Kidney (tissue), 13 donors: ENCODE measurements at regions not wholly inside any gene's neighbourhood (a gene's known extent, or its start where the extent isn't known, plus 50 kb on each side); places are given as distances from the start of the nearest gene placed in this dataset.

Experiments used
- DNase-seq, 5 donors: peaks; one replicate each; pipeline ENCODE4 v3.0.0-alpha.2; 2013 to 2020
- FAIRE-seq: peaks from 2 replicates; lab custom pipeline; 2012; peaks lifted over from hg19 to GRCh38; lab: Jason Lieb, UNC
- H3K27ac ChIP-seq, 2 donors: one replicate each; pipeline ENCODE4 v1.7.0; 2013; ENCODE audit warnings: low read depth in 2 of 2, low read length in 2 of 2, inconsistent platforms in 1 of 2
- H3K27me3 ChIP-seq: one replicate; pipeline ENCODE4 v1.7.1; 2013; ENCODE audit warnings: low read length, inconsistent platforms; ENCODE audit not compliant: control insufficient read depth, insufficient read depth
- H3K36me3 ChIP-seq, 3 donors: one replicate each; pipeline versions ENCODE4 v1.7.0 to v1.7.1; 2013; ENCODE audit warnings: low read length in 3 of 3, control low read depth in 1 of 3, inconsistent platforms in 1 of 3; ENCODE audit not compliant: insufficient read depth in 3 of 3, control insufficient read depth in 2 of 3
- H3K4me1 ChIP-seq, 3 donors: one replicate each; pipeline versions ENCODE4 v1.7.0 to v1.7.1; 2013; ENCODE audit warnings: low read length in 3 of 3, inconsistent platforms in 1 of 3, low read depth in 1 of 3; ENCODE audit not compliant: control insufficient read depth in 2 of 3, insufficient read depth in 2 of 3
- H3K4me3 ChIP-seq, 3 donors: one replicate each; pipeline versions ENCODE4 v1.7.0 to v1.8.1; 2013; ENCODE audit warnings: low read length in 3 of 3, control low read depth in 1 of 3, inconsistent platforms in 1 of 3
- H3K9ac ChIP-seq, 3 donors: one replicate each; pipeline versions ENCODE4 v1.7.0 to v1.7.1; 2013; ENCODE audit warnings: low read length in 3 of 3, control low read depth in 1 of 3, inconsistent platforms in 1 of 3
- H3K9me3 ChIP-seq, 3 donors: one replicate each; pipeline versions ENCODE4 v1.7.0 to v1.7.1; 2013; ENCODE audit warnings: low read length in 3 of 3, control low read depth in 1 of 3, inconsistent platforms in 1 of 3; ENCODE audit not compliant: control insufficient read depth in 2 of 3, insufficient read depth in 1 of 3
- CTCF ChIP-seq: IDR thresholded peaks from 3 replicates; pipeline ENCODE4 v1.5.1; 2012; ENCODE audit warnings: mild to moderate bottlenecking, moderate library complexity, borderline replicate concordance; ENCODE audit not compliant: insufficient read depth; ENCODE audit errors: extremely low read depth
- intact Hi-C: fragments of 100-400 bp; cut with DNase I; formaldehyde crosslinking; loops from one replicate; pipeline ENCODE4 v1.11.1; 2022
- donor health status: control.
- donor health status: control.
- donor health status: control.
- donor health status: control.
- donor health status: control.
- donor health status: DM: yes; HTN: yes; CAD: no.
- donor health status: Normal renal cell carcinoma (clear cell type).

- no peak overlapping the region for H3K4me3 ChIP-seq
- no peak overlapping the region for H3K27ac ChIP-seq
- intact Hi-C loops, result no loop called here
- no peaks in the 10 kb centered on the region for H3K4me1 ChIP-seq
- H3K36me3 ChIP-seq, result no peaks in the 10 kb centered on the region
- no peak for DNase-seq
- no peak for TF ChIP-seq CTCF
- no peaks in the 10 kb centered on the region for H3K27me3 ChIP-seq
- H3K9ac ChIP-seq, result no peak overlapping the region
- FAIRE-seq, result no peak
- no peaks in the 10 kb centered on the region for H3K9me3 ChIP-seq
Measured at GRCh38 chr20:16113736-16114135, 459.5 kb downstream of the KIF16B start.

- Histone ChIP-seq H3K36me3 (no peaks in the 10 kb centered on the region), H3K27ac (no peak overlapping the region), H3K9me3 (no peaks in the 10 kb centered on the region), H3K27me3 (no peaks in the 10 kb centered on the region), H3K9ac (no peak overlapping the region), H3K4me1 (no peaks in the 10 kb centered on the region), H3K4me3 (no peak overlapping the region)
- FAIRE-seq (no peak), DNase-seq (no peak)
- intact Hi-C loops, result no loop called here
- no peak for TF ChIP-seq CTCF
Measured at GRCh38 chr20:16111852-16112412, 461.3 kb downstream of the KIF16B start.

GRCh38 chr20:16111172-16111832 is 461.9 kb downstream of the KIF16B start:
- no peak for TF ChIP-seq CTCF
- H3K4me1 ChIP-seq, result no peaks in the 10 kb centered on the region
- FAIRE-seq (no peak), DNase-seq (no peak)
- H3K9me3 ChIP-seq, result no peaks in the 10 kb centered on the region
- no peak overlapping the region for H3K27ac ChIP-seq
- no peaks in the 10 kb centered on the region for H3K36me3 ChIP-seq
- H3K27me3 ChIP-seq, result no peaks in the 10 kb centered on the region
- H3K9ac ChIP-seq, result no peak overlapping the region
- intact Hi-C loops, result no loop called here
- no peak overlapping the region for H3K4me3 ChIP-seq
